ENCODE measurements at regions not wholly inside any gene's neighbourhood (a gene's known extent, or its start where the extent isn't known, plus 50 kb on each side); places are given as distances from the start of the nearest gene placed in this dataset.

GRCh38 chr12:127419111-127419510, 847.9 kb upstream of the TMEM132C start:
- no peak for DNase-seq

GRCh38 chr12:127421614-127422013, 845.4 kb upstream of the TMEM132C start:
- no peak for DNase-seq

- no peak for DNase-seq
Measured at GRCh38 chr12:127422935-127423566, 843.9 kb upstream of the TMEM132C start.

GRCh38 chr12:127425474-127425873, 841.5 kb upstream of the TMEM132C start:
- no peak for DNase-seq

- no peak for DNase-seq
Measured at GRCh38 chr12:127428420-127428819, 838.5 kb upstream of the TMEM132C start.

- no peak for DNase-seq
Measured at GRCh38 chr12:127429551-127430285, 837.3 kb upstream of the TMEM132C start.

- DNase-seq: no peak
Measured at GRCh38 chr12:127430401-127430800, 836.6 kb upstream of the TMEM132C start.

GRCh38 chr12:127431177-127431576, 835.8 kb upstream of the TMEM132C start:
- DNase-seq: no peak

- no peak for DNase-seq
Measured at GRCh38 chr12:127431594-127431993, 835.4 kb upstream of the TMEM132C start.

- no peak for DNase-seq
Measured at GRCh38 chr12:127435439-127435838, 831.5 kb upstream of the TMEM132C start.

GRCh38 chr12:127438512-127439244, 828.3 kb upstream of the TMEM132C start:
- DNase-seq: no peak

GRCh38 chr12:127445581-127446139, 821.3 kb upstream of the TMEM132C start:
- no peak for DNase-seq

GRCh38 chr12:127448906-127449305, 818.1 kb upstream of the TMEM132C start:
- DNase-seq: no peak

- no peak for DNase-seq
Measured at GRCh38 chr12:127450826-127451225, 816.1 kb upstream of the TMEM132C start.

- no peak for DNase-seq
Measured at GRCh38 chr12:127455347-127456265, 811.4 kb upstream of the TMEM132C start.

GRCh38 chr12:127457726-127458125, 809.2 kb upstream of the TMEM132C start:
- no peak for DNase-seq

- no peak for DNase-seq
Measured at GRCh38 chr12:127459166-127459565, 807.8 kb upstream of the TMEM132C start.

- DNase-seq: no peak
Measured at GRCh38 chr12:127459687-127460086, 807.3 kb upstream of the TMEM132C start.

GRCh38 chr12:127463237-127463636, 803.7 kb upstream of the TMEM132C start:
- no peak for DNase-seq

GRCh38 chr12:127469331-127469730, 797.6 kb upstream of the TMEM132C start:
- no peak for DNase-seq

- DNase-seq: no peak
Measured at GRCh38 chr12:127473766-127474165, 793.2 kb upstream of the TMEM132C start.

- no peak for DNase-seq
Measured at GRCh38 chr12:127479256-127479655, 787.7 kb upstream of the TMEM132C start.
